OCI-LY7 (cell line): ENCODE measurements at regions not wholly inside any gene's neighbourhood (a gene's known extent, or its start where the extent isn't known, plus 50 kb on each side); places are given as distances from the start of the nearest gene placed in this dataset.

Experiments
- BruUV-seq: library from RNA; stranded (reverse); fragments of 400-500 nt; replicated peaks from 2 replicates; lab custom pipeline; 2021; lab: Mats Ljungman, UMichigan
- CTCF ChIA-PET: fragments of 300-600 bp; sonication (Branson Sonifier 250); formaldehyde crosslinking; loops from one replicate; lab custom pipeline; 2022; ENCODE audit warnings: antibody characterized with exemption; ENCODE audit not compliant: unreplicated experiment; lab: Charles Lee
- POLR2A ChIA-PET: fragments of 300-600 bp; sonication (Branson Sonifier 250); formaldehyde crosslinking; loops from one replicate; lab custom pipeline; 2022; ENCODE audit warnings: antibody characterized with exemption; lab: Charles Lee
- DNase-seq: peaks from one replicate; pipeline ENCODE4 v3.0.0-alpha.2; 2015; ENCODE audit warnings: low spot score
- H2AFZ ChIP-seq: fragments of 200-600 bp; sonication (generic), shearing (Covaris generic); 2 replicates; pipeline ENCODE4 v1.6.1; 2014; ENCODE audit warnings: mild to moderate bottlenecking, antibody characterized with exemption, low read length, moderate library complexity
- H3K27ac ChIP-seq: fragments of 200-600 bp; sonication (generic); 2 replicates; pipeline ENCODE4 v1.5.1; 2014; ENCODE audit warnings: mixed run types, low read depth, mild to moderate bottlenecking, moderate library complexity, low read length, inconsistent platforms; ENCODE audit not compliant: poor library complexity, severe bottlenecking
- H3K36me3 ChIP-seq: fragments of 200-600 bp; sonication (generic); 2 replicates; pipeline ENCODE4 v1.6.1; 2014; ENCODE audit warnings: mild to moderate bottlenecking, antibody characterized with exemption, low read length, moderate library complexity, mixed read lengths; ENCODE audit not compliant: insufficient read depth
- H3K4me1 ChIP-seq: fragments of 200-600 bp; sonication (generic); 2 replicates; pipeline ENCODE4 v1.5.1; 2014; ENCODE audit warnings: mild to moderate bottlenecking, low read length; ENCODE audit not compliant: insufficient read depth, poor library complexity, severe bottlenecking
- H3K4me2 ChIP-seq: fragments of 200-600 bp; sonication (generic); 2 replicates; pipeline ENCODE4 v1.6.1; 2014; ENCODE audit warnings: mild to moderate bottlenecking, low read length
- H3K4me3 ChIP-seq: fragments of 200-600 bp; sonication (generic); 2 replicates; pipeline ENCODE4 v1.5.1; 2014; ENCODE audit warnings: mild to moderate bottlenecking, low read depth, low read length; ENCODE audit not compliant: poor library complexity, severe bottlenecking
- H3K79me2 ChIP-seq: fragments of 200-600 bp; sonication (generic); 2 replicates; pipeline ENCODE4 v1.6.1; 2016; ENCODE audit warnings: low read depth, mild to moderate bottlenecking, low read length, moderate library complexity, mixed read lengths; ENCODE audit not compliant: insufficient read depth
- H3K9me2 ChIP-seq: fragments of 200-600 bp; sonication (generic); 2 replicates; pipeline ENCODE4 v1.6.1; 2016; ENCODE audit warnings: mild to moderate bottlenecking, low read length, mixed read lengths; ENCODE audit not compliant: insufficient read depth
- H3K9me3 ChIP-seq: fragments of 200-600 bp; sonication (generic); 2 replicates; pipeline ENCODE4 v1.6.1; 2014; ENCODE audit warnings: mild to moderate bottlenecking, mixed run types, low read length, mixed read lengths
- H4K20me1 ChIP-seq: fragments of 200-600 bp; sonication (generic); 2 replicates; pipeline ENCODE4 v1.6.1; 2014; ENCODE audit warnings: mild to moderate bottlenecking, antibody characterized with exemption, low read length, moderate library complexity, mixed read lengths; ENCODE audit not compliant: insufficient read depth
- CTCF ChIP-seq: fragments of 200-600 bp; sonication (generic); conservative IDR thresholded peaks from 2 replicates; pipeline ENCODE4 v1.5.1; 2014; ENCODE audit warnings: mild to moderate bottlenecking, antibody characterized with exemption, low read length, moderate library complexity, mixed read lengths
- EZH2phosphoT487 ChIP-seq: fragments of 200-600 bp; sonication (generic); IDR thresholded peaks from 2 replicates; pipeline ENCODE4 v1.6.1; 2018; ENCODE audit warnings: low read depth, borderline replicate concordance, mild to moderate bottlenecking, mixed run types, antibody characterized with exemption, low read length, moderate library complexity, mixed read lengths
- intact Hi-C: fragments of 100-400 bp; cut with micrococcal nuclease; formaldehyde crosslinking; loops from one replicate; pipeline ENCODE4 v1.10.0; 2022; ENCODE audit not compliant: unreplicated experiment

- CTCF ChIA-PET = interaction anchor here (0.6 kb wide), 1 partner anchor 645 kb away, joined by 4 read pairs; no protein-coding TSS in a partner anchor
- no peak for TF ChIP-seq EZH2phosphoT487
- no peak for TF ChIP-seq CTCF
- H3K4me2 ChIP-seq = no peak overlapping the region
- H3K36me3 ChIP-seq = no peaks in the 10 kb centered on the region
- H3K79me2 ChIP-seq = no peaks in the 10 kb centered on the region
- no peak overlapping the region for H3K27ac ChIP-seq
- H3K4me1 ChIP-seq = no peaks in the 10 kb centered on the region
- POLR2A ChIA-PET = interaction anchor here (0.7 to 1.3 kb wide), 2 partner anchors 11 to 44 kb away, joined by 5 to 7 read pairs; no protein-coding TSS in a partner anchor
- H3K9me2 ChIP-seq = no peaks in the 10 kb centered on the region
- H2AFZ ChIP-seq = no peak overlapping the region
- no peak for DNase-seq
- no peak overlapping the region for H3K4me3 ChIP-seq
- intact Hi-C loops = no loop called here
- no TSS peak for BruUV-seq
- no peaks in the 10 kb centered on the region for H4K20me1 ChIP-seq
- H3K9me3 ChIP-seq = no peaks in the 10 kb centered on the region
Measured at GRCh38 chr12:67410246-67410645, 141.1 kb downstream of the CAND1 start.

GRCh38 chr12:67410667-67411067, 141.5 kb downstream of the CAND1 start:
- Histone ChIP-seq H3K79me2 (no peaks in the 10 kb centered on the region), H3K36me3 (no peaks in the 10 kb centered on the region), H3K4me1 (no peaks in the 10 kb centered on the region), H2AFZ (no peak overlapping the region), H3K9me2 (no peaks in the 10 kb centered on the region), H4K20me1 (no peaks in the 10 kb centered on the region), H3K4me2 (no peak overlapping the region), H3K9me3 (no peaks in the 10 kb centered on the region), H3K27ac (no peak overlapping the region), H3K4me3 (no peak overlapping the region)
- ChIA-PET POLR2A (interaction anchor here (1.3 kb wide), 1 partner anchor 11 kb away, joined by 5 read pairs; no protein-coding TSS in a partner anchor), CTCF (no interaction called here)
- intact Hi-C loops = no loop called here
- BruUV-seq = no TSS peak
- DNase-seq = no peak
- TF ChIP-seq EZH2phosphoT487 (no peak), CTCF (no peak)

GRCh38 chr12:67411562-67411961, 142.4 kb downstream of the CAND1 start:
- Histone ChIP-seq H3K79me2 (no peaks in the 10 kb centered on the region), H4K20me1 (no peaks in the 10 kb centered on the region), H3K9me3 (no peaks in the 10 kb centered on the region), H3K4me3 (no peak overlapping the region), H3K4me1 (no peaks in the 10 kb centered on the region), H3K9me2 (no peaks in the 10 kb centered on the region), H2AFZ (no peak overlapping the region), H3K27ac (no peak overlapping the region), H3K36me3 (no peaks in the 10 kb centered on the region), H3K4me2 (no peak overlapping the region)
- ChIA-PET POLR2A (no interaction called here), CTCF (no interaction called here)
- DNase-seq = no peak
- BruUV-seq = no TSS peak
- intact Hi-C loops = no loop called here
- TF ChIP-seq EZH2phosphoT487 (no peak), CTCF (no peak)
